Mesothelial cell of epicardium (in vitro differentiated cells): ENCODE measurements at regions not wholly inside any gene's neighbourhood (a gene's known extent, or its start where the extent isn't known, plus 50 kb on each side); places are given as distances from the start of the nearest gene placed in this dataset.

Experiments
- DNase-seq, 2 experiments: peaks; one replicate each; pipeline ENCODE4 v3.0.0; 2021; ENCODE audit warnings: low spot score in 2 of 2; ENCODE audit not compliant: unreplicated experiment in 2 of 2
- H3K27ac Mint-ChIP-seq: 2 replicates; pipeline ENCODE4 v1.8.0; 2021; ENCODE audit warnings: mixed read lengths
- H3K27me3 Mint-ChIP-seq: 2 replicates; pipeline ENCODE4 v1.8.0; 2021; ENCODE audit warnings: low read depth, mixed read lengths
- H3K36me3 Mint-ChIP-seq: 2 replicates; pipeline ENCODE4 v1.8.0; 2021; ENCODE audit warnings: mixed read lengths
- H3K4me1 Mint-ChIP-seq: 2 replicates; pipeline ENCODE4 v1.8.0; 2021; ENCODE audit warnings: mixed read lengths
- H3K4me3 Mint-ChIP-seq: 2 replicates; pipeline ENCODE4 v1.8.0; 2021; ENCODE audit warnings: mild to moderate bottlenecking, moderate library complexity, mixed read lengths
- H3K9me3 Mint-ChIP-seq: 2 replicates; pipeline ENCODE4 v1.8.0; 2021; ENCODE audit warnings: mixed read lengths
- CTCF ChIP-seq: fragments of 200-600 bp; sonication (generic); IDR thresholded peaks from one replicate; pipeline ENCODE4 v1.5.0; 2021; ENCODE audit warnings: antibody characterized with exemption; ENCODE audit not compliant: unreplicated experiment

GRCh38 chr13:27327633-27328032 is 57.0 kb downstream of the RASL11A start:
- Mint-ChIP-seq H3K27me3 (peaks cover 24% of the 10 kb centered on the region), H3K36me3 (no peaks in the 10 kb centered on the region)

GRCh38 chr13:27329210-27329609 is 58.6 kb downstream of the RASL11A start:
- no peaks in the 10 kb centered on the region for H3K36me3 Mint-ChIP-seq
- peaks cover 21% of the 10 kb centered on the region for H3K27me3 Mint-ChIP-seq
- DNase-seq = no peak
- H3K4me3 Mint-ChIP-seq = no peak overlapping the region
- no peaks in the 10 kb centered on the region for H3K9me3 Mint-ChIP-seq
- no peak overlapping the region for H3K27ac Mint-ChIP-seq
- H3K4me1 Mint-ChIP-seq = peaks cover 2% of the 10 kb centered on the region
- no peak for TF ChIP-seq CTCF

More at GRCh38 chr13:27327633-27328032, 57.0 kb downstream of the RASL11A start:
- Mint-ChIP-seq H3K9me3 (no peaks in the 10 kb centered on the region), H3K27ac (no peak overlapping the region), H3K4me1 (peaks cover 2% of the 10 kb centered on the region), H3K4me3 (no peak overlapping the region)
- TF ChIP-seq CTCF = no peak
- no peak for DNase-seq

GRCh38 chr13:27334774-27335435 is 64.3 kb downstream of the RASL11A start:
- Mint-ChIP-seq H3K4me1 (peaks cover 12% of the 10 kb centered on the region), H3K4me3 (no peak overlapping the region), H3K27me3 (peaks cover 15% of the 10 kb centered on the region), H3K36me3 (no peaks in the 10 kb centered on the region), H3K27ac (no peak overlapping the region), H3K9me3 (no peaks in the 10 kb centered on the region)
- DNase-seq = no peak
- no peak for TF ChIP-seq CTCF

GRCh38 chr13:27336014-27336673 is 65.5 kb downstream of the RASL11A start:
- no peak for TF ChIP-seq CTCF
- no peak for DNase-seq
- no peaks in the 10 kb centered on the region for H3K9me3 Mint-ChIP-seq
- no peak overlapping the region for H3K4me3 Mint-ChIP-seq
- peaks cover 15% of the 10 kb centered on the region for H3K4me1 Mint-ChIP-seq
- peaks cover 11% of the 10 kb centered on the region for H3K27me3 Mint-ChIP-seq
- H3K27ac Mint-ChIP-seq = no peak overlapping the region
- no peaks in the 10 kb centered on the region for H3K36me3 Mint-ChIP-seq

- peaks cover 26% of the 10 kb centered on the region for H3K4me1 Mint-ChIP-seq
- no peaks in the 10 kb centered on the region for H3K36me3 Mint-ChIP-seq
- no peak overlapping the region for H3K4me3 Mint-ChIP-seq
- no peak for TF ChIP-seq CTCF
- peaks cover 17% of the 10 kb centered on the region for H3K27me3 Mint-ChIP-seq
- H3K27ac Mint-ChIP-seq = no peak overlapping the region
- no peaks in the 10 kb centered on the region for H3K9me3 Mint-ChIP-seq
- DNase-seq = no peak
Observed at GRCh38 chr13:27338207-27338606, 67.6 kb downstream of the RASL11A start.
